Osteoblast (primary cell): ENCODE measurements at regions not wholly inside any gene's neighbourhood (a gene's known extent, or its start where the extent isn't known, plus 50 kb on each side); places are given as distances from the start of the nearest gene placed in this dataset.

Experiments
- DNase-seq: peaks from one replicate; pipeline ENCODE4 v3.0.0; 2011; ENCODE audit warnings: low spot score, mixed read lengths; ENCODE audit not compliant: insufficient read length; ENCODE audit errors: missing footprints
- H2AFZ ChIP-seq: 2 replicates; pipeline ENCODE4 v1.6.0; 2011; ENCODE audit warnings: mild to moderate bottlenecking, low read length
- H3K27ac ChIP-seq: 2 replicates; pipeline ENCODE4 v1.5.1; 2011; ENCODE audit warnings: mild to moderate bottlenecking, low read depth, low read length, moderate library complexity
- H3K27me3 ChIP-seq: 2 replicates; pipeline ENCODE4 v1.6.0; 2012; ENCODE audit warnings: mild to moderate bottlenecking, control low read depth, inconsistent platforms, low read length, moderate library complexity; ENCODE audit not compliant: insufficient read depth
- H3K36me3 ChIP-seq: 2 replicates; pipeline ENCODE4 v1.5.1; 2011; ENCODE audit warnings: mild to moderate bottlenecking, low read length, control low read depth, moderate library complexity; ENCODE audit not compliant: insufficient read depth
- H3K4me1 ChIP-seq: 2 replicates; pipeline ENCODE4 v1.5.1; 2011; ENCODE audit warnings: mild to moderate bottlenecking, low read length, control low read depth, moderate library complexity; ENCODE audit not compliant: insufficient read depth
- H3K4me2 ChIP-seq: 2 replicates; pipeline ENCODE4 v1.6.0; 2011; ENCODE audit warnings: mild to moderate bottlenecking, low read length; ENCODE audit not compliant: insufficient read depth
- H3K4me3 ChIP-seq: fragments of 200-600 bp; sonication (generic); 3 replicates; pipeline ENCODE4 v1.5.1; 2012; ENCODE audit warnings: mild to moderate bottlenecking, low read length, inconsistent platforms; ENCODE audit not compliant: insufficient read depth
- H3K79me2 ChIP-seq: 2 replicates; pipeline ENCODE4 v1.6.0; 2012; ENCODE audit warnings: mild to moderate bottlenecking, low read length, control low read depth, inconsistent platforms; ENCODE audit not compliant: insufficient read depth
- H3K9me3 ChIP-seq: 2 replicates; pipeline ENCODE4 v1.5.1; 2011; ENCODE audit warnings: low read depth, low read length, control low read depth
- H4K20me1 ChIP-seq: 2 replicates; pipeline ENCODE4 v1.6.0; 2012; ENCODE audit warnings: mild to moderate bottlenecking, low read length, control low read depth; ENCODE audit not compliant: insufficient read depth
- CTCF ChIP-seq: IDR thresholded peaks from 2 replicates; pipeline ENCODE4 v1.5.1; 2011; ENCODE audit warnings: mild to moderate bottlenecking, low read depth, low read length, moderate library complexity; ENCODE audit errors: extremely low read depth

GRCh38 chr5:60495644-60496520 lies 204.1 kb downstream of the DEPDC1B start:
- H3K9me3 ChIP-seq, result no peaks in the 10 kb centered on the region
- H4K20me1 ChIP-seq, result no peaks in the 10 kb centered on the region
- H2AFZ ChIP-seq, result peak overlapping the region; percentile 30
- peaks cover 34% of the 10 kb centered on the region for H3K4me1 ChIP-seq
- H3K36me3 ChIP-seq, result no peaks in the 10 kb centered on the region
- peak; percentile 30 for DNase-seq
- H3K4me2 ChIP-seq, result peak overlapping the region; percentile 66
- no peaks in the 10 kb centered on the region for H3K27me3 ChIP-seq
- H3K4me3 ChIP-seq, result peak overlapping the region; percentile 7
- H3K79me2 ChIP-seq, result no peaks in the 10 kb centered on the region
- peak overlapping the region; percentile 33 for H3K27ac ChIP-seq
- no peak for TF ChIP-seq CTCF

GRCh38 chr5:60494635-60495034 lies 205.3 kb downstream of the DEPDC1B start:
- DNase-seq, result no peak
- TF ChIP-seq CTCF, result no peak
- Histone ChIP-seq H3K36me3 (no peaks in the 10 kb centered on the region), H3K4me1 (peaks cover 34% of the 10 kb centered on the region), H3K9me3 (no peaks in the 10 kb centered on the region), H3K4me3 (no peak overlapping the region), H4K20me1 (no peaks in the 10 kb centered on the region), H2AFZ (no peak overlapping the region), H3K27ac (no peak overlapping the region), H3K79me2 (no peaks in the 10 kb centered on the region), H3K27me3 (no peaks in the 10 kb centered on the region), H3K4me2 (no peak overlapping the region)

GRCh38 chr5:60494144-60494543 lies 205.8 kb downstream of the DEPDC1B start:
- Histone ChIP-seq H3K27ac (no peak overlapping the region), H3K4me1 (peaks cover 35% of the 10 kb centered on the region), H2AFZ (no peak overlapping the region), H3K4me3 (no peak overlapping the region), H4K20me1 (no peaks in the 10 kb centered on the region), H3K4me2 (no peak overlapping the region), H3K9me3 (no peaks in the 10 kb centered on the region), H3K27me3 (no peaks in the 10 kb centered on the region), H3K36me3 (no peaks in the 10 kb centered on the region), H3K79me2 (no peaks in the 10 kb centered on the region)
- TF ChIP-seq CTCF, result no peak
- no peak for DNase-seq

GRCh38 chr5:60493372-60493771 lies 206.6 kb downstream of the DEPDC1B start:
- no peak for DNase-seq
- H3K79me2 ChIP-seq, result no peaks in the 10 kb centered on the region
- TF ChIP-seq CTCF, result no peak
- H3K36me3 ChIP-seq, result no peaks in the 10 kb centered on the region
- no peak overlapping the region for H3K4me2 ChIP-seq
- no peak overlapping the region for H3K4me3 ChIP-seq
- H2AFZ ChIP-seq, result no peak overlapping the region
- H3K4me1 ChIP-seq, result peaks cover 39% of the 10 kb centered on the region
- H4K20me1 ChIP-seq, result no peaks in the 10 kb centered on the region
- H3K9me3 ChIP-seq, result no peaks in the 10 kb centered on the region
- H3K27ac ChIP-seq, result no peak overlapping the region
- no peaks in the 10 kb centered on the region for H3K27me3 ChIP-seq
